ENCODE measurements at regions not wholly inside any gene's neighbourhood (a gene's known extent, or its start where the extent isn't known, plus 50 kb on each side); places are given as distances from the start of the nearest gene placed in this dataset.

- Histone ChIP-seq H2AFZ (ENCODE audit: low read depth, low read length) (no peak overlapping the region), H3K9me3 (ENCODE audit: insufficient read depth, low read depth, low read length) (no peaks in the 10 kb centered on the region), H4K20me1 (ENCODE audit: insufficient read depth, low read length) (no peaks in the 10 kb centered on the region), H3K4me1 (ENCODE audit: insufficient read depth, low read length) (no peaks in the 10 kb centered on the region), H3K9ac (ENCODE audit: low read length) (no peak overlapping the region), H3K36me3 (ENCODE audit: insufficient read depth, low read length) (no peaks in the 10 kb centered on the region), H3K27me3 (ENCODE audit: insufficient read depth, low read length) (no peaks in the 10 kb centered on the region), H3K4me2 (ENCODE audit: low read length) (no peak overlapping the region), H3K79me2 (ENCODE audit: insufficient read depth, low read length) (no peaks in the 10 kb centered on the region), H3K4me3 (ENCODE audit: insufficient read depth, low read depth, low read length) (no peak overlapping the region), H3K27ac (ENCODE audit: low read depth, low read length) (no peak overlapping the region)
- no peak overlapping the region for H3K27ac Mint-ChIP-seq (ENCODE audit: unreplicated experiment)
- no peak for DNase-seq (ENCODE audit: low read depth)
- H3K4me1 Mint-ChIP-seq (ENCODE audit: low read depth, unreplicated experiment) = no peaks in the 10 kb centered on the region
- no peaks in the 10 kb centered on the region for H3K36me3 Mint-ChIP-seq (ENCODE audit: low read depth, unreplicated experiment)
- H3K27me3 Mint-ChIP-seq (ENCODE audit: low read depth, unreplicated experiment) = peaks cover 44% of the 10 kb centered on the region
- TF ChIP-seq, protein P1, sequence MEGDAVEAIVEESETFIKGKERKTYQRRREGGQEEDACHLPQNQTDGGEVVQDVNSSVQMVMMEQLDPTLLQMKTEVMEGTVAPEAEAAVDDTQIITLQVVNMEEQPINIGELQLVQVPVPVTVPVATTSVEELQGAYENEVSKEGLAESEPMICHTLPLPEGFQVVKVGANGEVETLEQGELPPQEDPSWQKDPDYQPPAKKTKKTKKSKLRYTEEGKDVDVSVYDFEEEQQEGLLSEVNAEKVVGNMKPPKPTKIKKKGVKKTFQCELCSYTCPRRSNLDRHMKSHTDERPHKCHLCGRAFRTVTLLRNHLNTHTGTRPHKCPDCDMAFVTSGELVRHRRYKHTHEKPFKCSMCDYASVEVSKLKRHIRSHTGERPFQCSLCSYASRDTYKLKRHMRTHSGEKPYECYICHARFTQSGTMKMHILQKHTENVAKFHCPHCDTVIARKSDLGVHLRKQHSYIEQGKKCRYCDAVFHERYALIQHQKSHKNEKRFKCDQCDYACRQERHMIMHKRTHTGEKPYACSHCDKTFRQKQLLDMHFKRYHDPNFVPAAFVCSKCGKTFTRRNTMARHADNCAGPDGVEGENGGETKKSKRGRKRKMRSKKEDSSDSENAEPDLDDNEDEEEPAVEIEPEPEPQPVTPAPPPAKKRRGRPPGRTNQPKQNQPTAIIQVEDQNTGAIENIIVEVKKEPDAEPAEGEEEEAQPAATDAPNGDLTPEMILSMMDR (IDR thresholded peaks at IDR 0.05; ENCODE audit: insufficient read depth, low read depth, low read length) = no peak
- no peaks in the 10 kb centered on the region for H3K9me3 Mint-ChIP-seq (ENCODE audit: unreplicated experiment)
- H3K4me3 Mint-ChIP-seq (ENCODE audit: unreplicated experiment) = no peak overlapping the region
- FAIRE-seq = no peak
Measured at GRCh38 chr11:134844838-134845237, 432.8 kb upstream of the B3GAT1 start.

DNA sequence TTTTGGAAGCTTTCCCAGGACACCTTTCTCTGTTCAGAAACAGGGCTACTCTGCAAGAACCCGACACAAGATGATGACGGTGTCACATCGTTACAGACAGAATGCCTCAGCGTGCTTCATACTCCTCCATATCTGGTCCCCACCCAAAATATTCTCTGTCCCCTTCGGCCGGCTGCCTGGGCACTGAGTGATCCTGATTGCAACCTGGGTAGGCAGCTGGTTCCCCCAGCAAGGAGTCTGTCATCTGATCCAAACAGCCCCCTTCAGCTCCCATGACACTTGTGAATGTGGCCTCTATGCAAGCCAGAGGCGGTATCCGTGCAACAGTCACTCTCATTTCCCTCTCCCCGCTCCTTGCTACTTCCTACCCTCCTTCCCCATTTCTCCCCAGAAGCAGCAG is 431.7 kb upstream of the B3GAT1 start:
- Histone ChIP-seq H3K9ac (ENCODE audit: low read length) (no peak overlapping the region), H4K20me1 (ENCODE audit: insufficient read depth, low read length) (no peaks in the 10 kb centered on the region), H3K27ac (ENCODE audit: low read depth, low read length) (no peak overlapping the region), H3K79me2 (ENCODE audit: insufficient read depth, low read length) (no peaks in the 10 kb centered on the region), H3K36me3 (ENCODE audit: insufficient read depth, low read length) (no peaks in the 10 kb centered on the region), H3K9me3 (ENCODE audit: insufficient read depth, low read depth, low read length) (no peaks in the 10 kb centered on the region), H2AFZ (ENCODE audit: low read depth, low read length) (no peak overlapping the region), H3K27me3 (ENCODE audit: insufficient read depth, low read length) (no peaks in the 10 kb centered on the region), H3K4me3 (ENCODE audit: insufficient read depth, low read depth, low read length) (no peak overlapping the region), H3K4me1 (ENCODE audit: insufficient read depth, low read length) (no peaks in the 10 kb centered on the region), H3K4me2 (ENCODE audit: low read length) (no peak overlapping the region)
- H3K36me3 Mint-ChIP-seq (ENCODE audit: low read depth, unreplicated experiment) = no peaks in the 10 kb centered on the region
- no peak overlapping the region for H3K27ac Mint-ChIP-seq (ENCODE audit: unreplicated experiment)
- H3K27me3 Mint-ChIP-seq (ENCODE audit: low read depth, unreplicated experiment) = peaks cover 46% of the 10 kb centered on the region
- FAIRE-seq = no peak
- no peaks in the 10 kb centered on the region for H3K9me3 Mint-ChIP-seq (ENCODE audit: unreplicated experiment)
- no peak for DNase-seq (ENCODE audit: low read depth)
- H3K4me3 Mint-ChIP-seq (ENCODE audit: unreplicated experiment) = no peak overlapping the region
- no peaks in the 10 kb centered on the region for H3K4me1 Mint-ChIP-seq (ENCODE audit: low read depth, unreplicated experiment)
- no peak for TF ChIP-seq EZH2 (IDR thresholded peaks at IDR 0.05; ENCODE audit: insufficient read depth, low read length)
- TF ChIP-seq, protein P1 (IDR thresholded peaks at IDR 0.05; ENCODE audit: insufficient read depth, low read depth, low read length) = no peak

GRCh38 chr11:134843020-134843419 is 431.0 kb upstream of the B3GAT1 start:
- H3K27me3 Mint-ChIP-seq (ENCODE audit: low read depth, unreplicated experiment) = peaks cover 50% of the 10 kb centered on the region
- no peaks in the 10 kb centered on the region for H3K4me1 Mint-ChIP-seq (ENCODE audit: low read depth, unreplicated experiment)
- H3K36me3 Mint-ChIP-seq (ENCODE audit: low read depth, unreplicated experiment) = no peaks in the 10 kb centered on the region
- no peak overlapping the region for H3K9ac ChIP-seq (ENCODE audit: low read length)
- no peaks in the 10 kb centered on the region for H4K20me1 ChIP-seq (ENCODE audit: insufficient read depth, low read length)
- no peaks in the 10 kb centered on the region for H3K9me3 ChIP-seq (ENCODE audit: insufficient read depth, low read depth, low read length)
- no peaks in the 10 kb centered on the region for H3K36me3 ChIP-seq (ENCODE audit: insufficient read depth, low read length)
- FAIRE-seq = no peak
- H3K27ac Mint-ChIP-seq (ENCODE audit: unreplicated experiment) = no peak overlapping the region
- no peak overlapping the region for H3K4me3 Mint-ChIP-seq (ENCODE audit: unreplicated experiment)
- no peaks in the 10 kb centered on the region for H3K4me1 ChIP-seq (ENCODE audit: insufficient read depth, low read length)
- no peak for TF ChIP-seq EZH2 (IDR thresholded peaks at IDR 0.05; ENCODE audit: insufficient read depth, low read length)
- TF ChIP-seq, protein P1 (IDR thresholded peaks at IDR 0.05; ENCODE audit: insufficient read depth, low read depth, low read length) = no peak
- no peaks in the 10 kb centered on the region for H3K27me3 ChIP-seq (ENCODE audit: insufficient read depth, low read length)
- no peaks in the 10 kb centered on the region for H3K9me3 Mint-ChIP-seq (ENCODE audit: unreplicated experiment)
- no peak overlapping the region for H3K4me3 ChIP-seq (ENCODE audit: insufficient read depth, low read depth, low read length)
- no peak for DNase-seq (ENCODE audit: low read depth)
- no peak overlapping the region for H2AFZ ChIP-seq (ENCODE audit: low read depth, low read length)
- no peak overlapping the region for H3K27ac ChIP-seq (ENCODE audit: low read depth, low read length)
- H3K79me2 ChIP-seq (ENCODE audit: insufficient read depth, low read length) = no peaks in the 10 kb centered on the region
- no peak overlapping the region for H3K4me2 ChIP-seq (ENCODE audit: low read length)

All from astrocyte (in vitro differentiated cells and primary cell).